ENCODE measurements at regions not wholly inside any gene's neighbourhood (a gene's known extent, or its start where the extent isn't known, plus 50 kb on each side); places are given as distances from the start of the nearest gene placed in this dataset.

DNA sequence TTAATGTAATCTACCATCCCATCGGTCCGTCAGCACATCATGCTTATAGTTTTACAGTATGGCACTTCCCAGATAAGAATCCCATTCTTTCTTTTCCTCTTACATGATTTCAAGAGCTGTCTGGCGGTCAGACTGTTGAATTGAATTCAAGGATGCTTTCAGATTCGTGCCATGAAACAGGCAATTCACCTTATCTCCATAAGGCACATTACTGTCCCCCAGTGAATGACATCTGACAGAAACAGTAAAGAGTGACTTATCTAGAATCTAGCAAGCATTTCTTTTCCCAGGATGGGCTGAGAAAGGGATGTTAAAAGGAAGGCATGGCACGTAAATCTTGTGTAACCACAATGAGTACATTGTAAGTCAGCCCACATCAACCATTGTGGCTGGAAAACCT lies 61.1 kb upstream of the SEM1 start:
- 23 to 30% methylated on average over 5 of the region's 5 CpGs for WGBS, 2 experiments (ENCODE audit: low coverage in 1 of 2, low lambda C conversion rate in 2 of 2, missing lambda C conversion rate in 2 of 2)
- in situ Hi-C loops (cut with MboI), result no loop called here

DNA sequence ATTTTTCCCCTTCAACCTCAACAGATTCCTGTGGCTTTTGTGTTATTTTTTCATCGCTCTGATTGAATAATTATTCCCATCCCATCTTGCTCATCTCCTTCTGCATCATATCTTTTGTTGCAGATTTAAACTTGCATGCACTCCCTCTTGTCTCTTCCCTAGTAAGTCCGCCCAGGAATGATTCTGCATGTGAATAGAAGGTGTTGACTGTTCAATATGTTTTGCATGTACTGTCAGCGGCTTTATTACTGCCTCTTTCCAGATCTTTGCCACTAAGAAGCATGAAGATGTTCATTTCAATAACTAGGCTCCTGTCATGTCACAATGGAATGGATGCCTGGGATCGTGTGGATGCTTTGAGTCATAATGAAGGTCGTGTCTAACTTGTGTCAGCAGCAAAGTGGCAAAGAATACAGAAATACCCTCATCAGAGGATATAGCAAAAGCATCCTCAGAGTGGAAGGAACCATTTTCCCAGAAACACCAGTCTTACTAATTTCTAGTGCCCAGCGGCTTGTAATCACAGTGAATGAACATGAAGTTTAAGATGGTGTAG lies 62.6 kb upstream of the SEM1 start:
- Histone ChIP-seq H4K20me1 (ENCODE audit: insufficient read depth) (no peaks in the 10 kb centered on the region), H3K9me3 (ENCODE audit: low read depth) (no peaks in the 10 kb centered on the region), H3K9ac (no peak overlapping the region), H3K4me1 (ENCODE audit: insufficient read depth) (no peaks in the 10 kb centered on the region), H2AFZ (no peak overlapping the region), H3K4me3 (no peak overlapping the region), H3K36me3 (ENCODE audit: low read depth) (no peaks in the 10 kb centered on the region), H3K79me2 (ENCODE audit: insufficient read depth) (no peaks in the 10 kb centered on the region), H3K27ac (no peak overlapping the region), H3K27me3 (replicated peaks; ENCODE audit: insufficient read depth) (no peaks in the 10 kb centered on the region; the same call in none of the 2 replicates), H3K9me2 (ENCODE audit: insufficient read depth) (no peaks in the 10 kb centered on the region), H3F3A (ENCODE audit: insufficient read depth) (no peaks in the 10 kb centered on the region), H3K4me2 (ENCODE audit: unreplicated experiment) (no peak overlapping the region)
- DNase-seq, result no peak
- in situ Hi-C loops (cut with MboI), result no loop called here
- no peak for TF ChIP-seq EZH2 (IDR thresholded peaks at IDR 0.05; ENCODE audit: insufficient read depth, poor library complexity, severe bottlenecking)
- TF ChIP-seq EZH2phosphoT487 (IDR thresholded peaks at IDR 0.05; ENCODE audit: insufficient read depth, low read depth), result no peak
- WGBS, 2 experiments (ENCODE audit: low coverage in 1 of 2, low lambda C conversion rate in 2 of 2, missing lambda C conversion rate in 2 of 2), result 11 to 12% methylated on average over 6 of the region's 6 CpGs

More for the DNA sequence above, 61.1 kb upstream of the SEM1 start:
- H3F3A ChIP-seq (ENCODE audit: insufficient read depth), result no peaks in the 10 kb centered on the region
- H3K27ac ChIP-seq, result no peak overlapping the region
- no peaks in the 10 kb centered on the region for H3K79me2 ChIP-seq (ENCODE audit: insufficient read depth)
- H3K9ac ChIP-seq, result no peak overlapping the region
- H3K36me3 ChIP-seq (ENCODE audit: low read depth), result no peaks in the 10 kb centered on the region
- no peaks in the 10 kb centered on the region for H3K9me3 ChIP-seq (ENCODE audit: low read depth)
- H3K4me1 ChIP-seq (ENCODE audit: insufficient read depth), result no peaks in the 10 kb centered on the region
- TF ChIP-seq EZH2 (IDR thresholded peaks at IDR 0.05; ENCODE audit: insufficient read depth, poor library complexity, severe bottlenecking) (no peak), EZH2phosphoT487 (IDR thresholded peaks at IDR 0.05; ENCODE audit: insufficient read depth, low read depth) (no peak)
- no peaks in the 10 kb centered on the region for H4K20me1 ChIP-seq (ENCODE audit: insufficient read depth)
- no peak overlapping the region for H3K4me3 ChIP-seq
- H3K9me2 ChIP-seq (ENCODE audit: insufficient read depth), result no peaks in the 10 kb centered on the region
- H3K27me3 ChIP-seq (replicated peaks; ENCODE audit: insufficient read depth), result no peaks in the 10 kb centered on the region; the same call in none of the 2 replicates
- no peak overlapping the region for H2AFZ ChIP-seq
- H3K4me2 ChIP-seq (ENCODE audit: unreplicated experiment), result no peak overlapping the region
- no peak for DNase-seq

DNA sequence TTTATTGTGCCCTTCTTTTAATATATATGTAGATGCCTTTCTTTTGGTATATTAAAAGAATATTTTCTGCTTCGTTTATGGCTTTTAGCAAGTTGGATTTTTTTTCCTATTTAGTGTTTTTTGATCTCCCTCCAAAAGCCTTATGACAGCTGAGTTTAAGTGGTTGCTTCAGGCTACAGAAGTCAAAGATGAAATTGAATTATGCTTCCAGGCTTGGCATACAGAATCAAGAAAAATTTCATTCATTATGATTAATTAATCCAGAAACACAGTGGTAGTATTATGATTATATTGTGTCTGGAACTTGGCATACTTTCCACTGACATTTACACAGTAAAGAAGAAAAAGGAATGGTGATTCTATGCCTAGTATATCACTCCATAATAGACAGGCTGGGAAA lies 63.8 kb upstream of the SEM1 start:
- H3K27me3 ChIP-seq (replicated peaks; ENCODE audit: insufficient read depth), result no peaks in the 10 kb centered on the region; the same call in 1 of the 2 replicates
- no peaks in the 10 kb centered on the region for H3K9me3 ChIP-seq (ENCODE audit: low read depth)
- H3K9ac ChIP-seq, result no peak overlapping the region
- WGBS, 2 experiments (ENCODE audit: low coverage in 1 of 2, low lambda C conversion rate in 2 of 2, missing lambda C conversion rate in 2 of 2), result 4 to 5% methylated on average over 1 of the region's 1 CpG
- TF ChIP-seq EZH2 (IDR thresholded peaks at IDR 0.05; ENCODE audit: insufficient read depth, poor library complexity, severe bottlenecking), result no peak
- no peak for TF ChIP-seq EZH2phosphoT487 (IDR thresholded peaks at IDR 0.05; ENCODE audit: insufficient read depth, low read depth)
- H3K4me2 ChIP-seq (ENCODE audit: unreplicated experiment), result no peak overlapping the region
- no peaks in the 10 kb centered on the region for H3K4me1 ChIP-seq (ENCODE audit: insufficient read depth)
- no peaks in the 10 kb centered on the region for H3K79me2 ChIP-seq (ENCODE audit: insufficient read depth)
- no peak overlapping the region for H3K27ac ChIP-seq
- no peaks in the 10 kb centered on the region for H3F3A ChIP-seq (ENCODE audit: insufficient read depth)
- no peak overlapping the region for H3K4me3 ChIP-seq
- DNase-seq, result no peak
- no peaks in the 10 kb centered on the region for H3K36me3 ChIP-seq (ENCODE audit: low read depth)
- H4K20me1 ChIP-seq (ENCODE audit: insufficient read depth), result no peaks in the 10 kb centered on the region
- H3K9me2 ChIP-seq (ENCODE audit: insufficient read depth), result no peaks in the 10 kb centered on the region
- in situ Hi-C loops (cut with MboI), result no loop called here
- no peak overlapping the region for H2AFZ ChIP-seq

DNA sequence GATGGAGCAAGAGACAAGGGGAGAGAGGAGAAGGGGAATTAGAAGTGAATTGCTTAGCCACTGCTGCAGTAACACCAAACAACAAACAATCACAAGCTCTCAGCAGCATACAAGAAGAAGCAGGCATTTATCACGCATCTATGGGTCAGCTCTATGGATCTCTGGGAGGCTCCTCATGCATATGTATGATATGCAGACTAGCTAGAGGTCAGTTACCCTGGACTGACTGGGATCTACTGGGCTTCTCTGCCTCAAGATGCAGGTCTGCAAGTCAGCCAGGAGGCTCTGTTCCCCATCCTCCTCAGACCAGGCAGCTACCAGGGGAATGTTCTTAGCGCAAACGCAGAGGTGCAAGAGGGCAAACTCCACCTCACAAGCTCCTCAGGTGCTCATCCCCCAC lies 64.7 kb upstream of the SEM1 start:
- Histone ChIP-seq H2AFZ (no peak overlapping the region), H3K79me2 (ENCODE audit: insufficient read depth) (no peaks in the 10 kb centered on the region), H3F3A (ENCODE audit: insufficient read depth) (no peaks in the 10 kb centered on the region), H3K9me2 (ENCODE audit: insufficient read depth) (no peaks in the 10 kb centered on the region), H3K9me3 (ENCODE audit: low read depth) (no peaks in the 10 kb centered on the region), H3K4me2 (ENCODE audit: unreplicated experiment) (no peak overlapping the region), H4K20me1 (ENCODE audit: insufficient read depth) (no peaks in the 10 kb centered on the region), H3K4me3 (no peak overlapping the region), H3K36me3 (ENCODE audit: low read depth) (no peaks in the 10 kb centered on the region), H3K4me1 (ENCODE audit: insufficient read depth) (no peaks in the 10 kb centered on the region), H3K9ac (no peak overlapping the region), H3K27me3 (replicated peaks; ENCODE audit: insufficient read depth) (no peaks in the 10 kb centered on the region; the same call in 1 of the 2 replicates), H3K27ac (no peak overlapping the region)
- no peak for DNase-seq
- in situ Hi-C loops (cut with MboI), result no loop called here
- 66 to 73% methylated on average over 3 of the region's 3 CpGs for WGBS, 2 experiments (ENCODE audit: low coverage in 1 of 2, low lambda C conversion rate in 2 of 2, missing lambda C conversion rate in 2 of 2)
- no peak for TF ChIP-seq EZH2 (IDR thresholded peaks at IDR 0.05; ENCODE audit: insufficient read depth, poor library complexity, severe bottlenecking)
- TF ChIP-seq EZH2phosphoT487 (IDR thresholded peaks at IDR 0.05; ENCODE audit: insufficient read depth, low read depth), result no peak

DNA sequence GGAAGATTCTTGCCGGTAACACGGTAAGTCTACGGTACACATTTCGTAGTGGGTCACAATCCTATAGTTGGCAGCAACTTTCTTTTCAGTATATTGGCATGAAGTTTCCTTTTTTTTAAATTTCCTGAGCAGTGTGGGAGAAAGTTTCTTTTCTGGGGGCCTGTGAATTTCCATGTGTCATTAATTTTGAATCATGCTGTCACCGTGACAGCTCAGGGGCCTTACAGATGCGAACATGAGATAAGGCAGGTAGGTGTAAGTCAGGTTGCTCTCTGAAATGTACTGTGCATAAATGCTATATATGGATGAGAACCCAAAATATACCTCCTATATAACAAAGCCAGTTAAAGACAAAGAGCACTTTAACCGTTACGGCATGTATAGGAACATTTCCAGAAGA lies 65.4 kb upstream of the SEM1 start:
- no peak overlapping the region for H3K4me2 ChIP-seq (ENCODE audit: unreplicated experiment)
- no peak overlapping the region for H3K9ac ChIP-seq
- TF ChIP-seq EZH2 (IDR thresholded peaks at IDR 0.05; ENCODE audit: insufficient read depth, poor library complexity, severe bottlenecking) (no peak), EZH2phosphoT487 (IDR thresholded peaks at IDR 0.05; ENCODE audit: insufficient read depth, low read depth) (no peak)
- H3K9me3 ChIP-seq (ENCODE audit: low read depth), result no peaks in the 10 kb centered on the region
- no peak overlapping the region for H3K4me3 ChIP-seq
- H4K20me1 ChIP-seq (ENCODE audit: insufficient read depth), result no peaks in the 10 kb centered on the region
- H2AFZ ChIP-seq, result no peak overlapping the region
- no peaks in the 10 kb centered on the region for H3K79me2 ChIP-seq (ENCODE audit: insufficient read depth)
- WGBS, 2 experiments (ENCODE audit: low coverage in 1 of 2, low lambda C conversion rate in 2 of 2, missing lambda C conversion rate in 2 of 2), result 81 to 83% methylated on average over 8 of the region's 8 CpGs
- in situ Hi-C loops (cut with MboI), result no loop called here
- no peak for DNase-seq
- H3K9me2 ChIP-seq (ENCODE audit: insufficient read depth), result no peaks in the 10 kb centered on the region
- no peaks in the 10 kb centered on the region for H3F3A ChIP-seq (ENCODE audit: insufficient read depth)
- H3K27me3 ChIP-seq (replicated peaks; ENCODE audit: insufficient read depth), result no peaks in the 10 kb centered on the region; the same call in 1 of the 2 replicates
- no peak overlapping the region for H3K27ac ChIP-seq
- H3K4me1 ChIP-seq (ENCODE audit: insufficient read depth), result no peaks in the 10 kb centered on the region
- H3K36me3 ChIP-seq (ENCODE audit: low read depth), result no peaks in the 10 kb centered on the region
